Natural killer cell (primary cell): ENCODE measurements at regions not wholly inside any gene's neighbourhood (a gene's known extent, or its start where the extent isn't known, plus 50 kb on each side); places are given as distances from the start of the nearest gene placed in this dataset.

Experiments
- ATAC-seq, 3 donors: fragments of 150-1000 bp in 2 of 3; fragments of 200-7000 bp in 1 of 3; cut with Tn5 transposase; 1 replicate in 1 of 3; 2 replicates in 2 of 3; pipeline ENCODE4 v1.10.0; 2021; ENCODE audit warnings: mild to moderate bottlenecking in 2 of 3, moderate library complexity in 2 of 3
- DNase-seq, 2 donors: peaks; one replicate each; pipeline versions ENCODE4 v3.0.0 to v3.0.0-alpha.2; 2013 to 2021; ENCODE audit warnings: mixed read lengths in 1 of 2
- H3K27ac ChIP-seq: one replicate; pipeline ENCODE4 v1.5.1; 2013; ENCODE audit warnings: mild to moderate bottlenecking, low read length
- H3K27me3 ChIP-seq: one replicate; pipeline ENCODE4 v1.6.1; 2013; ENCODE audit warnings: low read length; ENCODE audit not compliant: control insufficient read depth, insufficient read depth
- H3K36me3 ChIP-seq: one replicate; pipeline ENCODE4 v1.6.1; 2013; ENCODE audit warnings: low read length; ENCODE audit not compliant: control insufficient read depth, insufficient read depth
- H3K4me1 ChIP-seq: one replicate; pipeline ENCODE4 v1.6.1; 2013; ENCODE audit warnings: low read length; ENCODE audit not compliant: control insufficient read depth, insufficient read depth
- H3K4me3 ChIP-seq: one replicate; pipeline ENCODE4 v1.5.1; 2013; ENCODE audit warnings: low read length
- H3K9me3 ChIP-seq: one replicate; pipeline ENCODE4 v1.6.1; 2013; ENCODE audit warnings: low read length; ENCODE audit not compliant: control insufficient read depth, insufficient read depth
- H3K27ac Mint-ChIP-seq, 2 donors: one replicate each; pipeline ENCODE4 v1.8.0; 2022; ENCODE audit warnings: mild to moderate bottlenecking in 2 of 2, mixed read lengths in 2 of 2, moderate library complexity in 1 of 2
- H3K27me3 Mint-ChIP-seq, 2 donors: one replicate each; pipeline ENCODE4 v1.8.0; 2022; ENCODE audit warnings: low read depth in 2 of 2, mixed read lengths in 2 of 2
- H3K36me3 Mint-ChIP-seq: one replicate; pipeline ENCODE4 v1.8.0; 2022; ENCODE audit warnings: mixed read lengths
- H3K4me1 Mint-ChIP-seq, 2 donors: one replicate each; pipeline ENCODE4 v1.8.0; 2022; ENCODE audit warnings: mixed read lengths in 2 of 2
- H3K4me3 Mint-ChIP-seq: one replicate; pipeline ENCODE4 v1.8.0; 2022; ENCODE audit warnings: mild to moderate bottlenecking, moderate library complexity, mixed read lengths
- H3K9me3 Mint-ChIP-seq, 2 donors: one replicate each; pipeline ENCODE4 v1.8.0; 2022; ENCODE audit warnings: mixed read lengths in 2 of 2
- CTCF ChIP-seq: fragments of 200-600 bp; IDR thresholded peaks from one replicate; pipeline ENCODE4 v1.8.0; 2022; ENCODE audit warnings: antibody characterized with exemption
- WGBS: methylation state at CpG from one replicate; pipeline ENCODE4 v1.1.7; 2013; ENCODE audit warnings: missing lambda C conversion rate; ENCODE audit not compliant: insufficient coverage; 5-methylcytosine and 5-hydroxymethylcytosine counted together
- intact Hi-C: fragments of 100-400 bp; cut with micrococcal nuclease; formaldehyde crosslinking; loops from one replicate; pipeline ENCODE4 v1.14.2; 2022

DNA sequence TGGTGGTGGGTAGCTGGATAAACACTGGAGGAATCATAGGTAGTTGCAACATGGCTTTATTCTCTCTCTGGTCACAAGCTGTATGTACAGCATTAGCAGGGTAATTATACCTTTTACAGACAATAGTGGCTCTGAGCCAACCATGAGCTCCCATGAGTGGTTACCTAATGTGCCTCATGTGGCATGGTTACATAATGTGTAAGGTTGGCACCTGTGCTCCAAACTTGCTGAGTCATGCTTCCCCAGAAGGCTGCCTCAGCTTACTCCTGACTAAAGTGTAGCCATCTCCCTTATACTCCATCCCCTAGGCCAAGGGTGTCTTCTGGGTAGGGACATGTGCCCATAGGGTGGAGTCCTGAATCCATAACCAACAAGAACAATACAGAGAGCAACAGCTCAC, 345.3 kb upstream of the SEMA3C start:
- TF ChIP-seq CTCF, result no peak
- Mint-ChIP-seq H3K4me3 (no peak overlapping the region), H3K9me3 (peaks cover 8 to 17% of the 10 kb centered on the region in 2 donors), H3K4me1 (no peaks in the 10 kb centered on the region), H3K27ac (no peak overlapping the region), H3K36me3 (peaks cover 13% of the 10 kb centered on the region), H3K27me3 (no peaks in the 10 kb centered on the region)
- no peaks in the 10 kb centered on the region for H3K36me3 ChIP-seq
- no peak for ATAC-seq
- no peak overlapping the region for H3K4me3 ChIP-seq
- H3K4me1 ChIP-seq, result no peaks in the 10 kb centered on the region
- H3K27me3 ChIP-seq, result no peaks in the 10 kb centered on the region
- H3K9me3 ChIP-seq, result peaks cover 16% of the 10 kb centered on the region
- intact Hi-C loops, result no loop called here
- DNase-seq, result no peak
- no peak overlapping the region for H3K27ac ChIP-seq

DNA sequence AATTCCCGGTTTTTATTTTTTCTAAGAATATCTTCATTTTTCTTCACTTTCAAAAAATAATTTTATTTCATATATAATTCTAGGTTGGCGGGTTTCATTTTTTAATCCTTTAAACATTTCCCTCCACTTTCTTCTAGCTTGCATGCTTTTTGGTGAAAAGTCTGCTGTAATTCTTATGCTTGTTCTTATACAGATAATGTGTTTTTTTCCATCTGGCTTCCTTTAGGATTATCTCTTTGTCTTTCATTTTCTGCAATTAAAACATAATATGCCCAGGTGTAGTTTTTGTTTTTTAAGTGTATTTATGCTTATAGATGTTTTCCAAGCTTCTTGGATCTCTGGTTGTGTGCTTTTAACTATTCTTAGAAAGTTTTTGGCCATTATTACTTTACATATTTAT, 341.3 kb upstream of the SEMA3C start:
- intact Hi-C loops, result no loop called here
- no peak for DNase-seq
- peaks cover 17 to 22% of the 10 kb centered on the region in 2 donors for H3K9me3 Mint-ChIP-seq
- Histone ChIP-seq H3K4me3 (no peak overlapping the region), H3K9me3 (no peaks in the 10 kb centered on the region), H3K27me3 (no peaks in the 10 kb centered on the region), H3K36me3 (no peaks in the 10 kb centered on the region), H3K4me1 (no peaks in the 10 kb centered on the region), H3K27ac (no peak overlapping the region)
- H3K36me3 Mint-ChIP-seq, result peaks cover 13% of the 10 kb centered on the region
- H3K27ac Mint-ChIP-seq, result no peak overlapping the region
- no peak for TF ChIP-seq CTCF
- no peaks in the 10 kb centered on the region for H3K27me3 Mint-ChIP-seq
- no CpG with 5 or more reads among the region's 2 CpGs for WGBS
- ATAC-seq, result no peak
- no peaks in the 10 kb centered on the region for H3K4me1 Mint-ChIP-seq
- H3K4me3 Mint-ChIP-seq, result no peak overlapping the region

GRCh38 chr7:81256991-81257390, 338.1 kb upstream of the SEMA3C start:
- intact Hi-C loops, result no loop called here
- no peak overlapping the region for H3K27ac Mint-ChIP-seq

More at GRCh38 chr7:81256991-81257390, 338.1 kb upstream of the SEMA3C start:
- WGBS, result 58% methylated on average over 7 of the region's 7 CpGs
- no peaks in the 10 kb centered on the region for H3K4me1 Mint-ChIP-seq
- Histone ChIP-seq H3K4me3 (no peak overlapping the region), H3K4me1 (no peaks in the 10 kb centered on the region), H3K27me3 (no peaks in the 10 kb centered on the region), H3K9me3 (no peaks in the 10 kb centered on the region), H3K27ac (no peak overlapping the region), H3K36me3 (no peaks in the 10 kb centered on the region)
- DNase-seq, result no peak
- H3K36me3 Mint-ChIP-seq, result peaks cover 13% of the 10 kb centered on the region
- no peaks in the 10 kb centered on the region for H3K27me3 Mint-ChIP-seq
- H3K4me3 Mint-ChIP-seq, result no peak overlapping the region
- no peak for TF ChIP-seq CTCF
- ATAC-seq, result no peak
- H3K9me3 Mint-ChIP-seq, result peaks cover 15 to 19% of the 10 kb centered on the region in 2 donors
